ENCODE measurements at regions not wholly inside any gene's neighbourhood (a gene's known extent, or its start where the extent isn't known, plus 50 kb on each side); places are given as distances from the start of the nearest gene placed in this dataset.

GRCh38 chr18:24741965-24742724, 281.7 kb downstream of the HRH4 start:
- no peak for FAIRE-seq
- DNase-seq (ENCODE audit: insufficient read length) = no peak
- TF ChIP-seq POLR2AphosphoS5 (IDR thresholded peaks at IDR 0.05; ENCODE audit: low read depth, low read length) = no peak
- no peak for TF ChIP-seq TAF1 (IDR thresholded peaks at IDR 0.05; ENCODE audit: borderline replicate concordance, low read depth, low read length)
- no peak for TF ChIP-seq POLR2A (IDR thresholded peaks at IDR 0.05; ENCODE audit: low read depth, low read length)

GRCh38 chr18:24754583-24755253, 294.3 kb downstream of the HRH4 start:
- DNase-seq (ENCODE audit: insufficient read length) (no peak), FAIRE-seq (no peak)
- TF ChIP-seq POLR2A (IDR thresholded peaks at IDR 0.05; ENCODE audit: low read depth, low read length) (no peak), TAF1 (IDR thresholded peaks at IDR 0.05; ENCODE audit: borderline replicate concordance, low read depth, low read length) (no peak), POLR2AphosphoS5 (IDR thresholded peaks at IDR 0.05; ENCODE audit: low read depth, low read length) (no peak)

GRCh38 chr18:24756385-24756784, 295.9 kb downstream of the HRH4 start:
- DNase-seq (ENCODE audit: insufficient read length) (no peak), FAIRE-seq (no peak)
- TF ChIP-seq POLR2AphosphoS5 (IDR thresholded peaks at IDR 0.05; ENCODE audit: low read depth, low read length) = no peak
- TF ChIP-seq TAF1 (IDR thresholded peaks at IDR 0.05; ENCODE audit: borderline replicate concordance, low read depth, low read length) = no peak
- no peak for TF ChIP-seq POLR2A (IDR thresholded peaks at IDR 0.05; ENCODE audit: low read depth, low read length)

- FAIRE-seq (no peak), DNase-seq (ENCODE audit: insufficient read length) (no peak)
- TF ChIP-seq POLR2A (IDR thresholded peaks at IDR 0.05; ENCODE audit: low read depth, low read length) (no peak), POLR2AphosphoS5 (IDR thresholded peaks at IDR 0.05; ENCODE audit: low read depth, low read length) (no peak), TAF1 (IDR thresholded peaks at IDR 0.05; ENCODE audit: borderline replicate concordance, low read depth, low read length) (no peak)
These were observed 296.7 kb downstream of the HRH4 start for GRCh38 chr18:24757134-24757533.

GRCh38 chr18:24761765-24762164, 301.3 kb downstream of the HRH4 start:
- FAIRE-seq (no peak), DNase-seq (ENCODE audit: insufficient read length) (no peak)
- TF ChIP-seq POLR2A (IDR thresholded peaks at IDR 0.05; ENCODE audit: low read depth, low read length) = no peak
- TF ChIP-seq POLR2AphosphoS5 (IDR thresholded peaks at IDR 0.05; ENCODE audit: low read depth, low read length) = no peak
- TF ChIP-seq TAF1 (IDR thresholded peaks at IDR 0.05; ENCODE audit: borderline replicate concordance, low read depth, low read length) = no peak

- no peak for DNase-seq (ENCODE audit: insufficient read length)
These were observed 302.1 kb downstream of the HRH4 start for GRCh38 chr18:24762511-24762910.

GRCh38 chr18:24763765-24764513, 303.5 kb downstream of the HRH4 start:
- DNase-seq (ENCODE audit: insufficient read length) (no peak), FAIRE-seq (no peak)
- TF ChIP-seq POLR2AphosphoS5 (IDR thresholded peaks at IDR 0.05; ENCODE audit: low read depth, low read length) (no peak), TAF1 (IDR thresholded peaks at IDR 0.05; ENCODE audit: borderline replicate concordance, low read depth, low read length) (no peak), POLR2A (IDR thresholded peaks at IDR 0.05; ENCODE audit: low read depth, low read length) (no peak)

More at GRCh38 chr18:24762511-24762910, 302.1 kb downstream of the HRH4 start:
- TF ChIP-seq POLR2A (IDR thresholded peaks at IDR 0.05; ENCODE audit: low read depth, low read length) (no peak), POLR2AphosphoS5 (IDR thresholded peaks at IDR 0.05; ENCODE audit: low read depth, low read length) (no peak), TAF1 (IDR thresholded peaks at IDR 0.05; ENCODE audit: borderline replicate concordance, low read depth, low read length) (no peak)
- FAIRE-seq = no peak

GRCh38 chr18:24764766-24765165, 304.3 kb downstream of the HRH4 start:
- TF ChIP-seq POLR2A (IDR thresholded peaks at IDR 0.05; ENCODE audit: low read depth, low read length) = no peak
- no peak for TF ChIP-seq TAF1 (IDR thresholded peaks at IDR 0.05; ENCODE audit: borderline replicate concordance, low read depth, low read length)
- no peak for TF ChIP-seq POLR2AphosphoS5 (IDR thresholded peaks at IDR 0.05; ENCODE audit: low read depth, low read length)
- DNase-seq (ENCODE audit: insufficient read length) (no peak), FAIRE-seq (no peak)

- no peak for TF ChIP-seq POLR2A (IDR thresholded peaks at IDR 0.05; ENCODE audit: low read depth, low read length)
- no peak for TF ChIP-seq TAF1 (IDR thresholded peaks at IDR 0.05; ENCODE audit: borderline replicate concordance, low read depth, low read length)
- no peak for TF ChIP-seq POLR2AphosphoS5 (IDR thresholded peaks at IDR 0.05; ENCODE audit: low read depth, low read length)
- no peak for DNase-seq (ENCODE audit: insufficient read length)
- FAIRE-seq = no peak
These were observed 305.9 kb downstream of the HRH4 start for GRCh38 chr18:24766376-24766775.

GRCh38 chr18:24770311-24771024, 310.0 kb downstream of the HRH4 start:
- no peak for FAIRE-seq
- TF ChIP-seq POLR2AphosphoS5 (IDR thresholded peaks at IDR 0.05; ENCODE audit: low read depth, low read length) (no peak), POLR2A (IDR thresholded peaks at IDR 0.05; ENCODE audit: low read depth, low read length) (no peak), TAF1 (IDR thresholded peaks at IDR 0.05; ENCODE audit: borderline replicate concordance, low read depth, low read length) (no peak)
- no peak for DNase-seq (ENCODE audit: insufficient read length)

GRCh38 chr18:24771300-24771699, 310.9 kb downstream of the HRH4 start:
- no peak for DNase-seq (ENCODE audit: insufficient read length)
- no peak for TF ChIP-seq TAF1 (IDR thresholded peaks at IDR 0.05; ENCODE audit: borderline replicate concordance, low read depth, low read length)
- no peak for TF ChIP-seq POLR2A (IDR thresholded peaks at IDR 0.05; ENCODE audit: low read depth, low read length)
- TF ChIP-seq POLR2AphosphoS5 (IDR thresholded peaks at IDR 0.05; ENCODE audit: low read depth, low read length) = no peak
- FAIRE-seq = no peak
